GM21737 (cell line): ENCODE measurements at regions not wholly inside any gene's neighbourhood (a gene's known extent, or its start where the extent isn't known, plus 50 kb on each side); places are given as distances from the start of the nearest gene placed in this dataset.

Experiments
- ATAC-seq: cut with Tn5 transposase; IDR thresholded peaks from one replicate; pipeline ENCODE4 v1.9.1; 2021; ENCODE audit warnings: mild to moderate bottlenecking, moderate library complexity; ENCODE audit not compliant: unreplicated experiment

- ATAC-seq: no peak
Measured at GRCh38 chr3:127484601-127485388, 105.7 kb downstream of the TPRA1 start.

- no peak for ATAC-seq
Measured at GRCh38 chr3:127483902-127484591, 106.5 kb downstream of the TPRA1 start.

- ATAC-seq: no peak
Measured at GRCh38 chr3:127483005-127483641, 107.4 kb downstream of the TPRA1 start.

DNA sequence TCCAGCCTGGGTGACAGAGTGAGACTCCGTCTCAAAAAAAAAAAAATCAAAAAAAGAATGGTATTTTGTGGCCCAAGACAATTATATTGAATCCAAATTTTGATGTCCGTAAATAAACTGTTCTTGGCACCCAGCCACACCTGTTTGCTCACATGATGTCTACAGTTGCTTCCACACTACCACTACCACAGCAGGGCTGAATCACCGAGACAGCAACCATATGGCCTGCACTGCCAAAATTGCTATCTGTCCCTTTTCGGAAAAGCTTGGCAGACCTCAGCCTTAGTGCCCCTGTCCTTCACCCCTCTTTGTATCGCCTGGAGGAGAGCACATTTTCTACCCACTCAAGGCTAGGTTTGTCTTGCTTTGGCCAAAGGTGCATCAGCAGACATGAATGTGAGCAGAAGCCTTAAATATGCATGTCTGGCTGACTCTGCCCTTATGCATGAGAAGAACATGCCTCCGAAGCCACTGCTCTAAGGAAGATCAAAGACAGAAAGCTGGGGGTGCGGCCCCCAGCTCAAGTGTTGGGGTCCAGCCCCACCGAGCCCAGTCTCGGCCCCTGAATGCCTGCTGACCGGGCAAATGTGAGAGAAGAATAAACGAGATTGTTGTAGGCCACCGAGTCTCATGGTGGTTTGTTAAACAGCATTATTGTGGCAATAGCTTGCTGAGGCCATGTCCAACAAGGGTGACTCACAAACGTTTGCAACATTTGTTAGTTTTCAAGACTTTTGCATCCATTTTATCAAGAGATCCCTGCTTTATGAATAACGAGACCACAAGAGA is 108.1 kb downstream of the TPRA1 start:
- no peak for ATAC-seq

GRCh38 chr3:127480196-127480954 is 110.2 kb downstream of the TPRA1 start:
- ATAC-seq: no peak

- no peak for ATAC-seq
Measured at GRCh38 chr3:127479449-127479848, 111.1 kb downstream of the TPRA1 start.

DNA sequence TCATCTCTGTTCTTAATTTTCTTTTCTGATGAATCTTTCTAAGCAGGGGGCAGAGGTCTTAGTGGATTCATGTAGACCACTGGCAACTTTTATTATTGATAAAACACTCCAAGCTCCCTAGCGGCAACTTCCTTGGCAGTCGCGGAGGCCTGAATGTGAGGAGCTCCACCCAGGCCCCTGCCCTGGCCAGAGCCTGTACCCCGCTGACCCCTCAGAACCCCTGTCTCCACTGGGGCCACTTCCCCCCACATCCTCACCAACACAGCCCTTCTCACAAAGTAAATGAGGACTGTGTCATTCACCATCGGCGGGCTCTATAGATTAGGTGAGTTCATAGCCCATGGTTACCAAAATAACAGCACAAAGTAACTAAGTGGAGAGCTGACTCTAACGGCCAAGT is 111.6 kb downstream of the TPRA1 start:
- ATAC-seq: no peak

GRCh38 chr3:127477396-127477795 is 113.1 kb downstream of the TPRA1 start:
- ATAC-seq: no peak

DNA sequence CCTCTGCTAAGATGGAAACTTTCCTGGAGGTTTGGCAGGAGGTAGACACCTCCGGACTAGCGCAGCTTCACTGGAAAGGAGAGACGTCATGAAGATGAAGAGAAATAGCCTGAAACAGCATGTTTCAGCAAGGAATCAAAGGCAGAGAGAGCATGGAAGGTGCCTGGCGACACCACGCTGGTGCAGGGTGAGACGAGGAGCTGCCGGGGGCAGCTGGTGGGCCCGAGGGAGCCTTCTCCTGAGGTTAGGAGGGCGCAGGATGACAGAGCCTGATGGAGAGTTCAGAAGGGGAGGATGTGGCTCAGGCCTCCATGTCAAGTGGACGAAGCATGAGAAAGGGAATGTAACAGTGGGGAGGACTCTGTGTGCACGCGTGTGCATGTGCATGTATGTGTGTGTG is 113.6 kb downstream of the TPRA1 start:
- no peak for ATAC-seq

- ATAC-seq: no peak
Measured at GRCh38 chr3:127475975-127476705, 114.4 kb downstream of the TPRA1 start.

GRCh38 chr3:127475391-127475790 is 115.1 kb downstream of the TPRA1 start:
- ATAC-seq: no peak

DNA sequence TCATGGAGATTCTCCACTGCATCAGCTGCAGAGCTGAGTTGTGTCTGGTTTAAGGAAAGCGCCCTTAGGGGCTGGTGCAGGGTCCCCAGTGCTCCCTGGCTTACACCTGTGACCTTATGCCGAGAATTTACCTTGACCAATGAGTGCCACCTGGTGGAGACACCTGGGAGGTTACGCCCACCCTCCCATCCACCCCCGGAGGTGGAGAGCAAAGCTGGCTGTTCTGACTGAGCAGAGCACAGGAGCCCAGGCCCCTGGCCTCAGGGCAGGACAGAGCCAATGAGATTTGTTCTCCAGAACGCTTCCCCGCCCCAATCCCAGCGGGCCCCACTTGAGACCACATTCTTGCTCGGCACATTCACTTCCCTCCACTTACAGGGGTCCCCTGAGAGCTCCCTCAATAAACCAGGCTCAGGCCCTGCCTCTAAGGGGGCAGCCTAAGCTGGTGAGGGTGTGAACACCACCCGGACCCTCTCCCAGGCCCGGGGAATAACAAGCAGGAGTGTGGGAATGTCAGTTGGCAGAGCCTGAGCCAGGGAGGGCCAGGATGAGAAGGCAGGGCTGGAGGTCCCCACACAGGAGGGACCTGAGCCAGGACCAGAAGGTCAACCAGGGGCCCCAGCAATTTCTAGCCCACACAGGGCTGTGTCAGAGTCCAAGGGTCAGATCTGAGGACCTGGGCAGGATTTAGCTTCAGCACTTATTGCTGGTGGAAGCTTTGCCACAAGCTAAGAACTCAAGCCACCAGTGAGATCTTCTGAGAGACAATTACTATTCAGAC is 117.1 kb downstream of the TPRA1 start:
- no peak for ATAC-seq

DNA sequence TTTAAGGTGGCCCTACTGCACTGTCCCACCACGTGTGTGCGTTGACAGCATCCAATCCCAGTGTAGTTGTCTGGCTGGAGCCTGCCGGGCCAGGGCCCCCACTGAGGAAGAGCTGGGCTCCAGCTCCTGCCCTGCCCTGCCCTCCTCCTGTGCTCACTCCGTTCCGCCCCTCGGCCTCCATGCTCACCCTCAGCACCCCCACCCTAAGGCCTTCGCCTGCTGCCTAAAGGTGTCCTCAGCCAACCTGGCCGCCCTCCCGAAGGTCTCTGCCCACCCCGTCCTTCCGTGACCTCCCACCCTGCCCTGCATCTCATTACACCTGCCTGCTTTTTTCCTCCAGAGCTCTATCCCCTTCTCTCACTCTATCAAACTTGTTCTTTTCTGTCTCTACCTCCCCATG is 118.0 kb downstream of the TPRA1 start:
- no peak for ATAC-seq

GRCh38 chr3:127471142-127471541 is 119.4 kb downstream of the TPRA1 start:
- no peak for ATAC-seq

GRCh38 chr3:127469760-127470159 is 120.8 kb downstream of the TPRA1 start:
- no peak for ATAC-seq

DNA sequence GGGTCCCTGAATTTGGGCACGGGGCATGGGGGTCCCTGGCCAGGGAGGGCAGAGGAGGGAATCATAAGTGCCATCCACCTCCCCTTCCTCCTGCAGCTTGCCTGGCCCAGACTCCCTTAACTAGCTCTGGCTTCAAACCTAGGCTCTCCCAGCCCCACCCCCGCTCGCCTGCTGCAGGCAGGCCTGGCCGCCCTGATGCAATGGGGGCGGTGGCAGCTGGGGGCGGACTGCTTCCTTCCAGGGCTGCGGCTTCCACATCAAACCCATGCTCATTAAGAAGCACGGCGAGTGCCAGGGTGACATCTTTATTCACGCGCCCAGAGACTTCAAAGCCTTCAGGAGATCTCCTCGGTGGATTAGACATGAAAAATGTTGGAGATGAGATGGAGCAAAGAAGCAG is 123.1 kb downstream of the TPRA1 start:
- ATAC-seq: no peak

GRCh38 chr3:127464642-127465041 is 125.9 kb downstream of the TPRA1 start:
- ATAC-seq: no peak

- no peak for ATAC-seq
Measured at GRCh38 chr3:127462111-127462655, 128.3 kb downstream of the TPRA1 start.
